Suprapubic skin (tissue), 4 donors: ENCODE measurements at regions not wholly inside any gene's neighbourhood (a gene's known extent, or its start where the extent isn't known, plus 50 kb on each side); places are given as distances from the start of the nearest gene placed in this dataset.

Experiments
- POLR2A ChIP-seq, 2 donors: fragments of 450-650 bp; IDR thresholded peaks; one replicate each; pipeline ENCODE4 v1.6.1; 2017; ENCODE audit warnings: antibody characterized with exemption in 2 of 2, mild to moderate bottlenecking in 2 of 2, moderate library complexity in 2 of 2
- POLR2AphosphoS5 ChIP-seq, 3 donors: sonication (generic); formaldehyde crosslinking; IDR thresholded peaks; one replicate each; pipeline ENCODE4 v1.6.1; 2017; ENCODE audit warnings: antibody characterized with exemption in 3 of 3
- TF ChIP-seq, protein P1 (sequence below), 2 donors: fragments of 200-600 bp in 1 of 2; fragments of 450-650 bp in 1 of 2; sonication (generic) in 1 of 2; IDR thresholded peaks; one replicate each; pipeline ENCODE4 v1.5.1; 2016 to 2019; ENCODE audit warnings: antibody characterized with exemption in 2 of 2, mild to moderate bottlenecking in 1 of 2, moderate library complexity in 1 of 2

DNA sequence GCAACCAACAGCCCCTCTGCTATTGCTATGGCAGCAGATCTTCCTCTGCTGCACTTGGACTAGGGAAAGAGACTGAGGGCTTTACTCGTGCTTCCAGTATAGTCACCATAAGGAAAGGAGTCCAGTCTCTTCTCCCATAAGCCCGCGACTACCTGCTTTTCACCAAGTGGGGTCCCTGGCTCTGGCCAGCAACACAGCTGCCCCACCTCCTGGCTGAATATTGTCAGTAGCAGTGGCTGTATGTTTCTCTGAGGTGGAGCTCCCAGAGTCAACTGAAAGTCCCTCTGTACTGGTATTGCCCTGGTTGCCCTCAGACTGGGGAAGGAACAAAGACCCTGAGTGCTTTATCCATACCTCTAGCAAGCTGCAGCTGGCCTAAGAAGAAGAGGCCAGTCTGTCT is 719.6 kb downstream of the SQOR start:
- TF ChIP-seq, protein P1, sequence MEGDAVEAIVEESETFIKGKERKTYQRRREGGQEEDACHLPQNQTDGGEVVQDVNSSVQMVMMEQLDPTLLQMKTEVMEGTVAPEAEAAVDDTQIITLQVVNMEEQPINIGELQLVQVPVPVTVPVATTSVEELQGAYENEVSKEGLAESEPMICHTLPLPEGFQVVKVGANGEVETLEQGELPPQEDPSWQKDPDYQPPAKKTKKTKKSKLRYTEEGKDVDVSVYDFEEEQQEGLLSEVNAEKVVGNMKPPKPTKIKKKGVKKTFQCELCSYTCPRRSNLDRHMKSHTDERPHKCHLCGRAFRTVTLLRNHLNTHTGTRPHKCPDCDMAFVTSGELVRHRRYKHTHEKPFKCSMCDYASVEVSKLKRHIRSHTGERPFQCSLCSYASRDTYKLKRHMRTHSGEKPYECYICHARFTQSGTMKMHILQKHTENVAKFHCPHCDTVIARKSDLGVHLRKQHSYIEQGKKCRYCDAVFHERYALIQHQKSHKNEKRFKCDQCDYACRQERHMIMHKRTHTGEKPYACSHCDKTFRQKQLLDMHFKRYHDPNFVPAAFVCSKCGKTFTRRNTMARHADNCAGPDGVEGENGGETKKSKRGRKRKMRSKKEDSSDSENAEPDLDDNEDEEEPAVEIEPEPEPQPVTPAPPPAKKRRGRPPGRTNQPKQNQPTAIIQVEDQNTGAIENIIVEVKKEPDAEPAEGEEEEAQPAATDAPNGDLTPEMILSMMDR (IDR thresholded peaks at IDR 0.05) = no peak
- TF ChIP-seq POLR2A (IDR thresholded peaks at IDR 0.05) (no peak), POLR2AphosphoS5 (IDR thresholded peaks at IDR 0.05) (no peak)
